Osteocyte (in vitro differentiated cells): ENCODE measurements at regions not wholly inside any gene's neighbourhood (a gene's known extent, or its start where the extent isn't known, plus 50 kb on each side); places are given as distances from the start of the nearest gene placed in this dataset.

ENCODE experiments used
- DNase-seq: peaks from one replicate; pipeline ENCODE4 v3.0.0; 2021; ENCODE audit warnings: mixed read lengths; ENCODE audit not compliant: unreplicated experiment; ENCODE audit errors: extremely low spot score
- H3K27ac Mint-ChIP-seq: one replicate; pipeline ENCODE4 v1.8.0; 2021; ENCODE audit warnings: mild to moderate bottlenecking, mixed read lengths; ENCODE audit not compliant: unreplicated experiment
- H3K27me3 Mint-ChIP-seq: one replicate; pipeline ENCODE4 v1.8.0; 2021; ENCODE audit warnings: mixed read lengths; ENCODE audit not compliant: unreplicated experiment
- H3K36me3 Mint-ChIP-seq: one replicate; pipeline ENCODE4 v1.8.0; 2021; ENCODE audit warnings: mixed read lengths; ENCODE audit not compliant: unreplicated experiment
- H3K4me1 Mint-ChIP-seq: one replicate; pipeline ENCODE4 v1.8.0; 2021; ENCODE audit warnings: mixed read lengths; ENCODE audit not compliant: unreplicated experiment
- H3K4me3 Mint-ChIP-seq: one replicate; pipeline ENCODE4 v1.8.0; 2021; ENCODE audit warnings: mild to moderate bottlenecking, moderate library complexity, mixed read lengths; ENCODE audit not compliant: unreplicated experiment
- H3K9me3 Mint-ChIP-seq: one replicate; pipeline ENCODE4 v1.8.0; 2021; ENCODE audit warnings: mixed read lengths; ENCODE audit not compliant: unreplicated experiment
- TF ChIP-seq, protein P1 (sequence below): fragments of 200-600 bp; sonication (generic); IDR thresholded peaks from 2 replicates; pipeline ENCODE4 v1.5.0; 2021; ENCODE audit warnings: antibody characterized with exemption, mild to moderate bottlenecking, moderate library complexity

DNA sequence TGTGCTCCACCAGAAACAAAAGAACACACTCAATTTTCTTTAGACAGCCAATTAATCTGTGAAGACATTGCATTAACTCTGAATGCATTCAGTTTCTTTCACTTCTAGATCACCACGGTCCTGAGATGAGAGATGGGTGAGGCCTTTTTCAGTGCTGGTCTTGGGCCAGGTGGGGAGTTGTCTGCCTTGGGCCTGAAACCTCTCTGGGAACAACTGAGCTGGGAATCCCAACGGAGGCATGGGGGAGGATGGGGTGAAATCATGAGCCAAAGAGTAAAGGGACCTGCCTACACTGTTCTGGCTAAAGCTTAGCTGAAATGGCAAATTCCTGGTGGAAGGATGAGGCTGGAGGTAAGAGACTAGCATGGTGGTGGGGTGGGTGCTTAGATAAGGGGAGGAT is 353.5 kb upstream of the B3GAT1 start:
- H3K36me3 Mint-ChIP-seq, result no peaks in the 10 kb centered on the region
- peaks cover 11% of the 10 kb centered on the region for H3K9me3 Mint-ChIP-seq
- TF ChIP-seq, protein P1, sequence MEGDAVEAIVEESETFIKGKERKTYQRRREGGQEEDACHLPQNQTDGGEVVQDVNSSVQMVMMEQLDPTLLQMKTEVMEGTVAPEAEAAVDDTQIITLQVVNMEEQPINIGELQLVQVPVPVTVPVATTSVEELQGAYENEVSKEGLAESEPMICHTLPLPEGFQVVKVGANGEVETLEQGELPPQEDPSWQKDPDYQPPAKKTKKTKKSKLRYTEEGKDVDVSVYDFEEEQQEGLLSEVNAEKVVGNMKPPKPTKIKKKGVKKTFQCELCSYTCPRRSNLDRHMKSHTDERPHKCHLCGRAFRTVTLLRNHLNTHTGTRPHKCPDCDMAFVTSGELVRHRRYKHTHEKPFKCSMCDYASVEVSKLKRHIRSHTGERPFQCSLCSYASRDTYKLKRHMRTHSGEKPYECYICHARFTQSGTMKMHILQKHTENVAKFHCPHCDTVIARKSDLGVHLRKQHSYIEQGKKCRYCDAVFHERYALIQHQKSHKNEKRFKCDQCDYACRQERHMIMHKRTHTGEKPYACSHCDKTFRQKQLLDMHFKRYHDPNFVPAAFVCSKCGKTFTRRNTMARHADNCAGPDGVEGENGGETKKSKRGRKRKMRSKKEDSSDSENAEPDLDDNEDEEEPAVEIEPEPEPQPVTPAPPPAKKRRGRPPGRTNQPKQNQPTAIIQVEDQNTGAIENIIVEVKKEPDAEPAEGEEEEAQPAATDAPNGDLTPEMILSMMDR, result no peak
- H3K27ac Mint-ChIP-seq, result no peak overlapping the region
- DNase-seq, result no peak
- H3K4me1 Mint-ChIP-seq, result no peaks in the 10 kb centered on the region
- peaks cover 7% of the 10 kb centered on the region for H3K27me3 Mint-ChIP-seq
- H3K4me3 Mint-ChIP-seq, result no peak overlapping the region

- H3K9me3 Mint-ChIP-seq, result peaks cover 11% of the 10 kb centered on the region
- TF ChIP-seq, protein P1, result no peak
- H3K4me1 Mint-ChIP-seq, result no peaks in the 10 kb centered on the region
- no peak overlapping the region for H3K4me3 Mint-ChIP-seq
- no peak overlapping the region for H3K27ac Mint-ChIP-seq
- H3K36me3 Mint-ChIP-seq, result no peaks in the 10 kb centered on the region
- peaks cover 7% of the 10 kb centered on the region for H3K27me3 Mint-ChIP-seq
- no peak for DNase-seq
These were observed 352.9 kb upstream of the B3GAT1 start for GRCh38 chr11:134764966-134765365.

- Mint-ChIP-seq H3K27me3 (peaks cover 5% of the 10 kb centered on the region), H3K4me1 (no peaks in the 10 kb centered on the region), H3K9me3 (peaks cover 11% of the 10 kb centered on the region), H3K36me3 (no peaks in the 10 kb centered on the region), H3K27ac (no peak overlapping the region), H3K4me3 (no peak overlapping the region)
- peak; percentile 80 for DNase-seq
- TF ChIP-seq, protein P1, result no peak
These were observed 352.3 kb upstream of the B3GAT1 start for GRCh38 chr11:134764367-134764766.

- TF ChIP-seq, protein P1, result no peak
- no peak overlapping the region for H3K4me3 Mint-ChIP-seq
- H3K27me3 Mint-ChIP-seq, result no peaks in the 10 kb centered on the region
These were observed 351.0 kb upstream of the B3GAT1 start for GRCh38 chr11:134763030-134763388.

DNA sequence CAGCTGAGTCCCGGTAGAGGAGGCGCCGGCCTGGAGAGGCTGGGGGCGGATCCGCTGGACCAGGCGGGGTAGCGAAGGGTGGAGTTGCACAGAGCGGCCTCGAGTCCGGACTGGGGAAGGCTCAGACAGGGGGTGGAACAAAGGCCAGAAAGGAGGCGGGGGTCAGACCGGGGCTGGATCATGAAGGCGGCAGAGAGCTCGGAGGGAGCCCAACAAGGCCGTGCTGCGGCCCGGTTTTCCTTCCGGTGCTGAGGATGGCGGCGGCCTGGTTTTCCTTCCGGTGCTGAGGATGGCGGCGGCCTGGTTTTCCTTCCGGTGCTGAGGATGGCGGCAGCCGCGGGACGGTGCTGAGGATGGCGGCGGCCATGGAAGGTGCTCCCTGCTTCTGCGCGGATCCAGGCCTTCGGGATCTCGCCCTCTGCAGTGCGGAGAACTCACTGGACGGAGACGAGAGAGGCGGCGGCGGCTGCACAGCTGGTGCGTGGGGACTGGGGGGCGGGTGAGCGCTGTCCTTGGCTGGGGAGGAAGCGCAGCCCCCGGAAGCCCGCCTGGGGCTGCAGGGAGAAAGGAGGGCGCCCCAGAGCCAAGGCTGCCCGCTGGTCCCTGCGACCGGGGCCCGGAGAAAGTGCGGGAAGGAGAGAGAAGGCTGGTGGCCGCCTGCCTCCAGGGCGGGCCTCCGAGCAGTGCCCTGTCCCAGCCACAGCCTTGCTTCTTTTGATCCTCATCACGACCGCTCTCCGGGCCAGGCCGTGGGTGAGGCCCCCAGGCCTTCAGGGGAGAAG is 350.4 kb upstream of the B3GAT1 start:
- DNase-seq, result peak; percentile 78
- Mint-ChIP-seq H3K27me3 (no peaks in the 10 kb centered on the region), H3K27ac (no peak overlapping the region), H3K4me3 (no peak overlapping the region), H3K4me1 (no peaks in the 10 kb centered on the region), H3K9me3 (no peaks in the 10 kb centered on the region), H3K36me3 (no peaks in the 10 kb centered on the region)
- TF ChIP-seq, protein P1, result no peak

More at GRCh38 chr11:134763030-134763388, 351.0 kb upstream of the B3GAT1 start:
- DNase-seq, result no peak
- H3K9me3 Mint-ChIP-seq, result peaks cover under 1% of the 10 kb centered on the region
- H3K4me1 Mint-ChIP-seq, result no peaks in the 10 kb centered on the region
- H3K27ac Mint-ChIP-seq, result no peak overlapping the region
- no peaks in the 10 kb centered on the region for H3K36me3 Mint-ChIP-seq
